AG04449 (cell line): ENCODE measurements at regions not wholly inside any gene's neighbourhood (a gene's known extent, or its start where the extent isn't known, plus 50 kb on each side); places are given as distances from the start of the nearest gene placed in this dataset.

ENCODE experiments used
- CTCF ChIA-PET: fragments of 350-600 bp; formaldehyde crosslinking; extraction: SDS; loops from one replicate; lab custom pipeline; 2021; ENCODE audit warnings: antibody characterized with exemption; lab: Yijun Ruan, JAX
- POLR2A ChIA-PET: fragments of 400-600, 350-600 bp; formaldehyde crosslinking; extraction: SDS; loops from one replicate; lab custom pipeline; 2020; ENCODE audit warnings: antibody characterized with exemption, inconsistent platforms; lab: Yijun Ruan, JAX
- DNase-seq: peaks from one replicate; pipeline ENCODE4 v3.0.0-alpha.2; 2010; ENCODE audit warnings: low read depth, low spot score
- H3K4me3 ChIP-seq: 2 replicates; pipeline ENCODE4 v1.5.1; 2011; ENCODE audit warnings: low read depth, mild to moderate bottlenecking, control low read depth, low read length
- TF ChIP-seq, protein P1 (sequence below): IDR thresholded peaks from one replicate; pipeline ENCODE4 v1.5.1; 2011; ENCODE audit warnings: mild to moderate bottlenecking, moderate library complexity, low read length, control low read depth, inconsistent platforms; ENCODE audit not compliant: insufficient read depth; ENCODE audit errors: missing control alignments

DNA sequence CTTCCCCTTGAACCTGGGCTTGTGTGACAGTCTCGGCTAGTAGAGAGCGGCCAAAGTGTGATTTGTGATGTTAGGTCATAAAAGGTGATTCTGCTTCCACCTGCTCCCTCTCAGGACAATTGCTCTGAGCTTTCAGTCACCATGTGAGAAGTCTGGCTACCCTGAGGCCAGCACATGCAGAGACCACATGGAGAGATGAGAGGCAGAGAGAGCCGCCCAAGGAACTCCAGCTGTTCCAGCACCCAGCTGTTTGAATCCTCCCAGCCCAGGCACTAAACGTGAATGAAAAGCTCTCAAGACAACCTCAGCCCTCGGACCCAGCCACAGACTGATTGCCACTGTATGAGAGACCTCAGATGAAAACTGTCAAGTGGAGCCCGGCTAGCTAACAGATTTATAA, 143.4 kb upstream of the EEF1E1 start:
- ChIA-PET CTCF (interaction anchor here (1.3 kb wide), 1 partner anchor 27 kb away, joined by 3 read pairs; no protein-coding TSS in a partner anchor), POLR2A (no interaction called here)
- TF ChIP-seq, protein P1, sequence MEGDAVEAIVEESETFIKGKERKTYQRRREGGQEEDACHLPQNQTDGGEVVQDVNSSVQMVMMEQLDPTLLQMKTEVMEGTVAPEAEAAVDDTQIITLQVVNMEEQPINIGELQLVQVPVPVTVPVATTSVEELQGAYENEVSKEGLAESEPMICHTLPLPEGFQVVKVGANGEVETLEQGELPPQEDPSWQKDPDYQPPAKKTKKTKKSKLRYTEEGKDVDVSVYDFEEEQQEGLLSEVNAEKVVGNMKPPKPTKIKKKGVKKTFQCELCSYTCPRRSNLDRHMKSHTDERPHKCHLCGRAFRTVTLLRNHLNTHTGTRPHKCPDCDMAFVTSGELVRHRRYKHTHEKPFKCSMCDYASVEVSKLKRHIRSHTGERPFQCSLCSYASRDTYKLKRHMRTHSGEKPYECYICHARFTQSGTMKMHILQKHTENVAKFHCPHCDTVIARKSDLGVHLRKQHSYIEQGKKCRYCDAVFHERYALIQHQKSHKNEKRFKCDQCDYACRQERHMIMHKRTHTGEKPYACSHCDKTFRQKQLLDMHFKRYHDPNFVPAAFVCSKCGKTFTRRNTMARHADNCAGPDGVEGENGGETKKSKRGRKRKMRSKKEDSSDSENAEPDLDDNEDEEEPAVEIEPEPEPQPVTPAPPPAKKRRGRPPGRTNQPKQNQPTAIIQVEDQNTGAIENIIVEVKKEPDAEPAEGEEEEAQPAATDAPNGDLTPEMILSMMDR: no peak
- H3K4me3 ChIP-seq: no peak overlapping the region
- no peak for DNase-seq

DNA sequence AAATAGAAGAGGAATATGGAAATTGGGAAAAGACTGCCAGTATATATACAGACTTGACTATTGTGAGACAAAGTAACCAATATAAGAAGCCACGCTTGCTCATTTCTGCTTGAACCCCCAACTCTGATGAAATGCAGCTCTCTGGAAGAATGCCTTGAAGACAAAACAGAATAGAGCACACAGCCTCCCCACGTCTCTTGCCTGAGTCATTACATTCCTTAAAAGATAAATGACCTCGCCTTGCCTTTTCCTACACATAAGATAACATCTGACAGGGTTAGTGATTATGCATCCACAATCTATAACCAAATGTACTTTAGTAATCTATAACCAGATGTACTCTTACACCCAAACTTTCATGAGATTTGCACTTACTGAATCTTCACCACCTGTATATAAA, 141.1 kb upstream of the EEF1E1 start:
- no peak for DNase-seq
- ChIA-PET CTCF (no interaction called here), POLR2A (no interaction called here)
- TF ChIP-seq, protein P1: no peak
- H3K4me3 ChIP-seq: no peak overlapping the region

DNA sequence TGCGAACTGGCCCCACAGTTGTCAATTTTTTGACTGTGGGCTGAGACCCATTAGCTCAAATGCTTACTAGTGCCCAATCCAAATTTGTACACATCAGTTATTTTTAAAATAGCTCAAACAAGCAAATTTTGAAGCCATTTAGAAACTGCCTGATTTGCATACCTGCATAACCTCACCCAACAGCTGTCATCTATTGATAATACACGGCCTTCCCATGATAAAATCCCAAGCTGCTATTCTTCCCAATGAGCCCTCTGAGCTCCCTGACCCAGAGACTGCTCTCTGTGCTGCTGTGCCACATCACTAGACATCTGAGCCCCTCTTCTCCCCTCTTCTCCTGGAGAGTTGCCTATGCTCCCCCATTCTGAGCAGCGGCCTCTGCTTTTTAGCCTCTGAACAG, 140.5 kb upstream of the EEF1E1 start:
- no peak overlapping the region for H3K4me3 ChIP-seq
- TF ChIP-seq, protein P1: no peak
- DNase-seq: no peak
- ChIA-PET POLR2A (no interaction called here), CTCF (no interaction called here)

DNA sequence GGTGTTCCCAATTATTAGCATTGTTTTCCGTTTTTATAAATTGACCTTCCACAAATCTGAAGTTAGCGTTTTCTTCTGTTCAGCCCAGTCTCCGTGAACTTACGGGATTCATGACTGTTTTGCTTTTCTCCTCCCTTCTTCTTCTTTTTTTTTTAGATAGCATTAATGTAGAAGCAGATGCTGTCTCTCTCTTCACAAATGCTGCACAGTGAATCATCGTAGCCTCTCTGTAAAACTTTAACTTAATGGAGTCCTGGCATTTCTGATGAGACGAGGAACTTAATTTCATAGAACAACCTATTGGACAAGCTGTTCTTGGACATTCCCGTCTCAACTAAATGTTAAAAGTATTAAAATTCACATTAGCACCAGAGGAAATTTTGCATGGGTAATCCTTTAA, 138.0 kb upstream of the EEF1E1 start:
- CTCF ChIA-PET: interaction anchor here (2.2 to 2.5 kb wide), 2 partner anchors 21 to 109 kb away, joined by 10 read pairs; no protein-coding TSS in a partner anchor
- TF ChIP-seq, protein P1: no peak
- POLR2A ChIA-PET: no interaction called here
- no peak overlapping the region for H3K4me3 ChIP-seq
- no peak for DNase-seq

DNA sequence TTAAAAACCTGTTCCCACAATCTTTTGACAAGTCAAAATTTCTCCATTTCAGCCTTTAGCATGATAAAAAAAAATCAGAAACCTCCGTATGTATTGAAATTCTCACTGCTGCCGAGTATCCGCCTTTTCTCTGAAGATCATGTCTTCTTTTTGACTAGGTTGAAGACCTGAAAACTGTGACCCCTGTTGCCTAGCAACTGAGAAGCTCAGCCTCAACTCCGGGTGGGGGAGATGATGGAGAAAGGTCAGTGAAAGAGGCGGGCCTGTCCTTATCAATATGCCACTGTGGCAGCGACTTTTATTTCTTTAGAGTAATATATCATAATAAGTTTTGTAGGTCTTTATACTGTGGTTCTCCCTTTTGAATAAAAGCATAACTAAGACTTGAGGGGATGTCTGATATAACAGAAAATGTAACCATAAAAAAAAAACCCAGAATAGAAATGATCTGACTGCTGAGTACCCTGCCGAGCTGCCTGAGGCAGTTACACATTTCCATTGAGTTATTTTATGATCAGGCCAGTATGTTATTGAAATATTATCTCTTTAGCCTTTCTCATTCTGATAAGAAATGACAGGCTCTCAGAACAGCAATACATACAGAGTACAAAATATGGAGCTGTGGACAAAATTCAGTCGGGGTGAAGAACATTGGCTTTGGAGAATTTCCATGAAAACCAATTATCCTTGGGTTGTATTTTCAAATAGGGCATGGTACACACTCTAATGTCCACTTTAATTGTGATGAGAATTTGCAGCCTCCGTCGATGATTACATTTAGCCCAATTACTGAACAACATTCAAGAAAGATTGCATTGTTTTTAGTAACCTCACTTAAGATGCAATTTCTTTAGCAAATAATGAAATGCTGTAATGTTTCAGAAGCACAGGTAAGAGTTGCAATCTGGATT, 136.7 kb upstream of the EEF1E1 start:
- POLR2A ChIA-PET: no interaction called here

DNA sequence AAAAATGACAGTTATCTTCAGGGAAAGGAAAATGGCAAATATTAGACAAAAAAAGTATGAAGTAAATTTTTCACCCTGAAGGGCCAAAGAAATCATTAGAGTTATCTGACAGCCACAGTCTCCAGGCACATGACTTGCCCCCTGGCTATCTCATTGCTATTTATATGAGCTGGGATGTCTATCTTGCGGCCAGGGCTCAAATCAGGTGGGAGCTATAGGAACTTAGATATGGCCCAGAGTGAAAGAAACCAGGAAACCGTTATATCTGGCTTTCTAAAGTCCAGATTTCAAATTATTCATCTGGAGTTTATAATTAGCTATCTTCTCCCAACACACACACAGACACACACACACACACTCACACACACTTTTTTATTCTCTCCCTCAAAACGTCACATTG, 135.3 kb upstream of the EEF1E1 start:
- CTCF ChIA-PET: no interaction called here
- POLR2A ChIA-PET: no interaction called here
- no peak for DNase-seq
- TF ChIP-seq, protein P1: no peak
- no peak overlapping the region for H3K4me3 ChIP-seq

More for the DNA sequence above, 136.7 kb upstream of the EEF1E1 start:
- CTCF ChIA-PET: interaction anchor here (0.9 to 2.5 kb wide), 3 partner anchors 20 to 108 kb away, joined by 3 to 10 read pairs (median 10); no protein-coding TSS in a partner anchor
- TF ChIP-seq, protein P1: no peak
- H3K4me3 ChIP-seq: no peak overlapping the region
- DNase-seq: no peak
